B cell (primary cell): ENCODE measurements at regions not wholly inside any gene's neighbourhood (a gene's known extent, or its start where the extent isn't known, plus 50 kb on each side); places are given as distances from the start of the nearest gene placed in this dataset.

ENCODE experiments used
- ATAC-seq: fragments of 200-7000 bp; cut with Tn5 transposase; one replicate; pipeline ENCODE4 v1.10.0; 2021; ENCODE audit warnings: low read depth, mild to moderate bottlenecking, moderate number of reproducible peaks, moderate library complexity
- CTCF ChIA-PET: fragments of 350-600 bp; sonication (Branson Sonifier 250); formaldehyde crosslinking; loops from one replicate; lab custom pipeline; 2021; ENCODE audit warnings: antibody characterized with exemption, inconsistent platforms; lab: Charles Lee
- POLR2A ChIA-PET: fragments of 350-600 bp; sonication (Branson Sonifier 250); formaldehyde crosslinking; loops from one replicate; lab custom pipeline; 2021; ENCODE audit warnings: antibody characterized with exemption; lab: Charles Lee
- DNase-seq: peaks from one replicate; pipeline ENCODE4 v3.0.0; 2013
- H2AFZ ChIP-seq: 2 replicates; pipeline ENCODE4 v1.6.1; 2012; ENCODE audit warnings: mild to moderate bottlenecking, low read depth, low read length; ENCODE audit not compliant: insufficient read depth, poor library complexity, severe bottlenecking
- H3K27ac ChIP-seq, 2 donors: 1 replicate in 1 of 2; 2 replicates in 1 of 2; pipeline ENCODE4 v1.5.1; 2012 to 2013; ENCODE audit warnings: low read length in 2 of 2, mild to moderate bottlenecking in 2 of 2, moderate library complexity in 1 of 2
- H3K27me3 ChIP-seq, 4 experiments: fragments of 200-600 bp in 1 of 4; sonication (generic) in 1 of 4; replicated peaks in 1 of 4; 1 replicate in 2 of 4; 2 replicates in 2 of 4; pipeline versions ENCODE4 v1.6.1 to v1.7.0; 2013 to 2016; ENCODE audit warnings: low read length in 3 of 4, mild to moderate bottlenecking in 2 of 4, mixed read lengths in 1 of 4, moderate library complexity in 1 of 4; ENCODE audit not compliant: insufficient read depth in 4 of 4, control insufficient read depth in 3 of 4; ENCODE audit errors: control extremely low read depth in 1 of 4
- H3K36me3 ChIP-seq, 2 experiments: replicated peaks in 1 of 2; 1 replicate in 1 of 2; 2 replicates in 1 of 2; pipeline versions ENCODE4 v1.6.1 to v1.7.1; 2013; ENCODE audit warnings: low read length in 1 of 2; ENCODE audit not compliant: insufficient read depth in 2 of 2, control insufficient read depth in 1 of 2; ENCODE audit errors: control extremely low read depth in 1 of 2, extremely low read depth in 1 of 2
- H3K4me1 ChIP-seq, 2 donors: fragments of 200-600 bp in 1 of 2; sonication (generic) in 1 of 2; 1 replicate in 1 of 2; 2 replicates in 1 of 2; pipeline versions ENCODE4 v1.5.1 to v1.6.1; 2013 to 2017; ENCODE audit warnings: low read length in 2 of 2; ENCODE audit not compliant: control insufficient read depth in 2 of 2, insufficient read depth in 2 of 2
- H3K4me2 ChIP-seq: replicated peaks from 2 replicates; pipeline ENCODE3; 2012; ENCODE audit warnings: mild to moderate bottlenecking, low read depth, low read length; ENCODE audit not compliant: poor library complexity, severe bottlenecking
- H3K4me3 ChIP-seq, 5 experiments: fragments of 200-600 bp in 1 of 5; sonication (generic) in 1 of 5; 1 replicate in 3 of 5; 2 replicates in 2 of 5; pipeline versions ENCODE4 v1.5.1 to v1.7.0; 2011 to 2016; ENCODE audit warnings: low read length in 4 of 5, mild to moderate bottlenecking in 4 of 5, low read depth in 2 of 5, control low read depth in 1 of 5, moderate library complexity in 1 of 5; ENCODE audit not compliant: insufficient read depth in 1 of 5; ENCODE audit errors: control extremely low read depth in 1 of 5, extremely low read depth in 1 of 5
- H3K79me2 ChIP-seq: fragments of 200-600 bp; sonication (generic); one replicate; pipeline ENCODE4 v1.6.0; 2016; ENCODE audit warnings: low read length; ENCODE audit not compliant: control insufficient read depth, insufficient read depth
- H3K9ac ChIP-seq: fragments of 200-600 bp; sonication (generic); 2 replicates; pipeline ENCODE4 v1.6.1; 2017; ENCODE audit warnings: mild to moderate bottlenecking, low read length, moderate library complexity
- H3K9me3 ChIP-seq, 3 donors: one replicate each; pipeline versions ENCODE4 v1.6.1 to v1.7.1; 2013; ENCODE audit warnings: low read length in 2 of 3; ENCODE audit not compliant: control insufficient read depth in 2 of 3, insufficient read depth in 1 of 3; ENCODE audit errors: control extremely low read depth in 1 of 3
- H4K20me1 ChIP-seq: 2 replicates; pipeline ENCODE4 v1.6.0; 2012; ENCODE audit warnings: mild to moderate bottlenecking, low read length; ENCODE audit not compliant: insufficient read depth, control insufficient read depth, poor library complexity, severe bottlenecking
- H3K27ac Mint-ChIP-seq: one replicate; pipeline ENCODE4 v1.8.0; 2021; ENCODE audit warnings: mixed read lengths
- H3K27me3 Mint-ChIP-seq: one replicate; pipeline ENCODE4 v1.8.0; 2021; ENCODE audit warnings: mixed read lengths
- H3K4me1 Mint-ChIP-seq: one replicate; pipeline ENCODE4 v1.8.0; 2021; ENCODE audit warnings: mixed read lengths
- H3K4me3 Mint-ChIP-seq: one replicate; pipeline ENCODE4 v1.8.0; 2021; ENCODE audit warnings: mixed read lengths
- H3K9me3 Mint-ChIP-seq: one replicate; pipeline ENCODE4 v1.8.0; 2022; ENCODE audit warnings: mixed read lengths; ENCODE audit not compliant: insufficient read depth
- EZH2 ChIP-seq: IDR thresholded peaks from 2 replicates; pipeline ENCODE4 v1.6.1; 2012; ENCODE audit warnings: borderline replicate concordance, low read depth, mild to moderate bottlenecking, moderate library complexity, low read length; ENCODE audit not compliant: insufficient read depth, poor library complexity, severe bottlenecking
- WGBS: methylation state at CpG from one replicate; pipeline ENCODE4 v1.1.5; 2013; ENCODE audit warnings: missing lambda C conversion rate; ENCODE audit not compliant: insufficient coverage; 5-methylcytosine and 5-hydroxymethylcytosine counted together
- intact Hi-C: fragments of 100-400 bp; cut with micrococcal nuclease; formaldehyde crosslinking; loops from one replicate; pipeline ENCODE4 v1.10.0; 2022
- TF ChIP-seq, protein P1 (sequence below): fragments of 200-600 bp; IDR thresholded peaks from one replicate; pipeline ENCODE4 v1.8.0; 2022; ENCODE audit warnings: antibody characterized with exemption, mild to moderate bottlenecking

DNA sequence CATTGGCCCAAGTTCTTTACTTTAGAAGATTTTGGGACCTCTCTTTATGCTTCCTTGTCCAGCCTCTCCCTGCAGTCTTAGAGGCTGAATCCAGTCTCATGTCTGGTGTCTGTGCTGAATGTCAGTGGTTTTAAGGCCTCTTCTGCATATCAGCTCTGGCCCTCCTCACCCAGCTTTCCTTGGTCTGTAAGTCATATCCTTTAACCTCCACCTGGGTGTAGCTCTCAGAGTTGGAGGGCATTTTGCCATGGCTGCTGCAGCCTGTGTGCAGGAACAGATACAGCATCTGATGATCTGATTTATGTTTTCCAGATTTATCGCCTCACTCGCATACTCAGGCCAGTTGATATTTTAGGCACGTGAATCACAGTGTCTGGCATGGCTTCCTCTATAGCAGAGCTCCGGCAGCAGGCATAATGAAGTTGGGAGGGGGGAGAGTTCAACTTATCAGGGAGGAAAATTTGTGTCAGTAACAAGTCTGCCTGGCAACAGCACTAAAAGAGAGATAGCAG, 335.0 kb downstream of the PCNX1 start:
- ChIA-PET CTCF (no interaction called here), POLR2A (no interaction called here)
- Mint-ChIP-seq H3K27ac (no peak overlapping the region), H3K4me1 (peaks cover 23% of the 10 kb centered on the region), H3K4me3 (no peak overlapping the region), H3K27me3 (peaks cover 5% of the 10 kb centered on the region), H3K9me3 (peaks cover 3% of the 10 kb centered on the region)
- Histone ChIP-seq H3K36me3 (no peaks in the 10 kb centered on the region), H3K27ac (no peak overlapping the region), H3K9ac (no peak overlapping the region), H2AFZ (no peak overlapping the region), H3K9me3 (peaks cover 0 to 3% (median 0%) of the 10 kb centered on the region in 3 donors), H3K4me2 (no peak overlapping the region), H3K79me2 (no peaks in the 10 kb centered on the region), H3K27me3 (peaks cover 0 to 4% (median 0%) of the 10 kb centered on the region in 4 experiments), H3K4me3 (no peak overlapping the region), H4K20me1 (no peaks in the 10 kb centered on the region), H3K4me1 (peaks cover 13 to 20% of the 10 kb centered on the region in 2 donors)
- no peak for DNase-seq
- intact Hi-C loops: no loop called here
- no peak for ATAC-seq
- TF ChIP-seq EZH2: no peak
- TF ChIP-seq, protein P1, sequence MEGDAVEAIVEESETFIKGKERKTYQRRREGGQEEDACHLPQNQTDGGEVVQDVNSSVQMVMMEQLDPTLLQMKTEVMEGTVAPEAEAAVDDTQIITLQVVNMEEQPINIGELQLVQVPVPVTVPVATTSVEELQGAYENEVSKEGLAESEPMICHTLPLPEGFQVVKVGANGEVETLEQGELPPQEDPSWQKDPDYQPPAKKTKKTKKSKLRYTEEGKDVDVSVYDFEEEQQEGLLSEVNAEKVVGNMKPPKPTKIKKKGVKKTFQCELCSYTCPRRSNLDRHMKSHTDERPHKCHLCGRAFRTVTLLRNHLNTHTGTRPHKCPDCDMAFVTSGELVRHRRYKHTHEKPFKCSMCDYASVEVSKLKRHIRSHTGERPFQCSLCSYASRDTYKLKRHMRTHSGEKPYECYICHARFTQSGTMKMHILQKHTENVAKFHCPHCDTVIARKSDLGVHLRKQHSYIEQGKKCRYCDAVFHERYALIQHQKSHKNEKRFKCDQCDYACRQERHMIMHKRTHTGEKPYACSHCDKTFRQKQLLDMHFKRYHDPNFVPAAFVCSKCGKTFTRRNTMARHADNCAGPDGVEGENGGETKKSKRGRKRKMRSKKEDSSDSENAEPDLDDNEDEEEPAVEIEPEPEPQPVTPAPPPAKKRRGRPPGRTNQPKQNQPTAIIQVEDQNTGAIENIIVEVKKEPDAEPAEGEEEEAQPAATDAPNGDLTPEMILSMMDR: no peak
- WGBS: 39% methylated on average over 4 of the region's 4 CpGs

DNA sequence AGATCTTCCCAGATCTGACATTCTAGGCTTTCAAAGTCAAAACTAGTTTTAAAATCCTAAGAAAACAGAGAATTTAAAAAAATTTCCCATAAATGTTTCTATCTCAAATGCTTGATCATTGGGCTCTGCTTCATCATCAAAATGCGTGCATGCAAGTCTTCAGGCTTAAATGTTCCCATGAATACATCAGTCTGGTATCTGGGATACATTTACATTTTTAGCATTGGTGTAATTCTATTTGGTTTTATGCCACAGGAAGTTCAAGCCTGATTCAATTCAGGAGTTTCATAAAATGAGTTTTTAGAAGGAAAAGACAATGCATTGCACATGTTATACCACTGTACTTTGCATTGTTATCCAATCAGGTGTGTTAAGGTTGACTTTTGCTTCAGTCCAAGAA, 336.4 kb downstream of the PCNX1 start:
- H3K9me3 ChIP-seq: peaks cover 0 to 3% (median 0%) of the 10 kb centered on the region in 3 donors
- ChIA-PET POLR2A (no interaction called here), CTCF (interaction anchor here (1.1 kb wide), 1 partner anchor 9 kb away, joined by 3 read pairs; no protein-coding TSS in a partner anchor)
- no peak overlapping the region for H3K9ac ChIP-seq
- no CpG with 5 or more reads among the region's 1 CpG for WGBS
- DNase-seq (no peak), ATAC-seq (no peak)
- Mint-ChIP-seq H3K4me1 (peaks cover 23% of the 10 kb centered on the region), H3K27me3 (no peaks in the 10 kb centered on the region), H3K27ac (no peak overlapping the region), H3K9me3 (peaks cover 5% of the 10 kb centered on the region), H3K4me3 (no peak overlapping the region)
- intact Hi-C loops: no loop called here
- TF ChIP-seq, protein P1: no peak
- no peak for TF ChIP-seq EZH2
- H3K4me2 ChIP-seq: no peak overlapping the region
- H3K4me3 ChIP-seq: no peak overlapping the region
- no peaks in the 10 kb centered on the region for H3K36me3 ChIP-seq
- H3K27ac ChIP-seq: no peak overlapping the region
- H3K27me3 ChIP-seq: peaks cover 0 to 4% (median 0%) of the 10 kb centered on the region in 4 experiments
- H4K20me1 ChIP-seq: no peaks in the 10 kb centered on the region
- H3K4me1 ChIP-seq: peaks cover 13 to 20% of the 10 kb centered on the region in 2 donors
- no peak overlapping the region for H2AFZ ChIP-seq
- no peaks in the 10 kb centered on the region for H3K79me2 ChIP-seq
